ENCODE measurements at regions not wholly inside any gene's neighbourhood (a gene's known extent, or its start where the extent isn't known, plus 50 kb on each side); places are given as distances from the start of the nearest gene placed in this dataset.

GRCh38 chr6:156464100-156464878 is 312.9 kb upstream of the ARID1B start:
- TF ChIP-seq, protein P1, sequence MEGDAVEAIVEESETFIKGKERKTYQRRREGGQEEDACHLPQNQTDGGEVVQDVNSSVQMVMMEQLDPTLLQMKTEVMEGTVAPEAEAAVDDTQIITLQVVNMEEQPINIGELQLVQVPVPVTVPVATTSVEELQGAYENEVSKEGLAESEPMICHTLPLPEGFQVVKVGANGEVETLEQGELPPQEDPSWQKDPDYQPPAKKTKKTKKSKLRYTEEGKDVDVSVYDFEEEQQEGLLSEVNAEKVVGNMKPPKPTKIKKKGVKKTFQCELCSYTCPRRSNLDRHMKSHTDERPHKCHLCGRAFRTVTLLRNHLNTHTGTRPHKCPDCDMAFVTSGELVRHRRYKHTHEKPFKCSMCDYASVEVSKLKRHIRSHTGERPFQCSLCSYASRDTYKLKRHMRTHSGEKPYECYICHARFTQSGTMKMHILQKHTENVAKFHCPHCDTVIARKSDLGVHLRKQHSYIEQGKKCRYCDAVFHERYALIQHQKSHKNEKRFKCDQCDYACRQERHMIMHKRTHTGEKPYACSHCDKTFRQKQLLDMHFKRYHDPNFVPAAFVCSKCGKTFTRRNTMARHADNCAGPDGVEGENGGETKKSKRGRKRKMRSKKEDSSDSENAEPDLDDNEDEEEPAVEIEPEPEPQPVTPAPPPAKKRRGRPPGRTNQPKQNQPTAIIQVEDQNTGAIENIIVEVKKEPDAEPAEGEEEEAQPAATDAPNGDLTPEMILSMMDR (IDR thresholded peaks at IDR 0.05; ENCODE audit: insufficient read depth, low read length) = no peak
- TF ChIP-seq POLR2AphosphoS5 (IDR thresholded peaks at IDR 0.05; ENCODE audit: low read depth) (no peak), GABPA (IDR thresholded peaks at IDR 0.05; ENCODE audit: low read depth) (no peak), SPI1 (IDR thresholded peaks at IDR 0.05; ENCODE audit: borderline replicate concordance, low read depth) (no peak)
- TF ChIP-seq, protein P2, sequence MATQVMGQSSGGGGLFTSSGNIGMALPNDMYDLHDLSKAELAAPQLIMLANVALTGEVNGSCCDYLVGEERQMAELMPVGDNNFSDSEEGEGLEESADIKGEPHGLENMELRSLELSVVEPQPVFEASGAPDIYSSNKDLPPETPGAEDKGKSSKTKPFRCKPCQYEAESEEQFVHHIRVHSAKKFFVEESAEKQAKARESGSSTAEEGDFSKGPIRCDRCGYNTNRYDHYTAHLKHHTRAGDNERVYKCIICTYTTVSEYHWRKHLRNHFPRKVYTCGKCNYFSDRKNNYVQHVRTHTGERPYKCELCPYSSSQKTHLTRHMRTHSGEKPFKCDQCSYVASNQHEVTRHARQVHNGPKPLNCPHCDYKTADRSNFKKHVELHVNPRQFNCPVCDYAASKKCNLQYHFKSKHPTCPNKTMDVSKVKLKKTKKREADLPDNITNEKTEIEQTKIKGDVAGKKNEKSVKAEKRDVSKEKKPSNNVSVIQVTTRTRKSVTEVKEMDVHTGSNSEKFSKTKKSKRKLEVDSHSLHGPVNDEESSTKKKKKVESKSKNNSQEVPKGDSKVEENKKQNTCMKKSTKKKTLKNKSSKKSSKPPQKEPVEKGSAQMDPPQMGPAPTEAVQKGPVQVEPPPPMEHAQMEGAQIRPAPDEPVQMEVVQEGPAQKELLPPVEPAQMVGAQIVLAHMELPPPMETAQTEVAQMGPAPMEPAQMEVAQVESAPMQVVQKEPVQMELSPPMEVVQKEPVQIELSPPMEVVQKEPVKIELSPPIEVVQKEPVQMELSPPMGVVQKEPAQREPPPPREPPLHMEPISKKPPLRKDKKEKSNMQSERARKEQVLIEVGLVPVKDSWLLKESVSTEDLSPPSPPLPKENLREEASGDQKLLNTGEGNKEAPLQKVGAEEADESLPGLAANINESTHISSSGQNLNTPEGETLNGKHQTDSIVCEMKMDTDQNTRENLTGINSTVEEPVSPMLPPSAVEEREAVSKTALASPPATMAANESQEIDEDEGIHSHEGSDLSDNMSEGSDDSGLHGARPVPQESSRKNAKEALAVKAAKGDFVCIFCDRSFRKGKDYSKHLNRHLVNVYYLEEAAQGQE (IDR thresholded peaks at IDR 0.05; ENCODE audit: insufficient replicate concordance, low read depth) = no peak
